ENCODE measurements at regions not wholly inside any gene's neighbourhood (a gene's known extent, or its start where the extent isn't known, plus 50 kb on each side); places are given as distances from the start of the nearest gene placed in this dataset.

GRCh38 chr18:10231220-10231619, 223.2 kb upstream of the APCDD1 start:
- no peak for DNase-seq

DNA sequence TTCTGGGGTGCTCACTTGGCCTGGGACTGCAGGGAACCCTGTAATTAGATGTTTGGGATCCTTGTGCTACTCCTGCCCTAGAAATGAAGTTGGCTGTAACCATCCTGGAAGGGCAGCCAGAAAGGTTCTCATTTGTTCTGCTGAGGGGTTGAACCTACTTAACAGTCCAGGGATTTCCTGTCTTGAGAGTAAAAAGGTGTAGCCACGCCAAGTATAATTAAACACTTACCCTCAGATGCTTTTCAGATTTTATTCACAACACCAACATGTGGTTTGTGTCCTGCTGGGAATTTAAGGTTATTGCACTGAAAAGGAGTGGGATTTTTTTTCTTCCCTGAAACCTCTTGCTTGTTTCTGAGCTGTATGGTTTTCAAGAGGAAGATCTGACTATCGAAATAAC, 222.4 kb upstream of the APCDD1 start:
- no peak for DNase-seq

DNA sequence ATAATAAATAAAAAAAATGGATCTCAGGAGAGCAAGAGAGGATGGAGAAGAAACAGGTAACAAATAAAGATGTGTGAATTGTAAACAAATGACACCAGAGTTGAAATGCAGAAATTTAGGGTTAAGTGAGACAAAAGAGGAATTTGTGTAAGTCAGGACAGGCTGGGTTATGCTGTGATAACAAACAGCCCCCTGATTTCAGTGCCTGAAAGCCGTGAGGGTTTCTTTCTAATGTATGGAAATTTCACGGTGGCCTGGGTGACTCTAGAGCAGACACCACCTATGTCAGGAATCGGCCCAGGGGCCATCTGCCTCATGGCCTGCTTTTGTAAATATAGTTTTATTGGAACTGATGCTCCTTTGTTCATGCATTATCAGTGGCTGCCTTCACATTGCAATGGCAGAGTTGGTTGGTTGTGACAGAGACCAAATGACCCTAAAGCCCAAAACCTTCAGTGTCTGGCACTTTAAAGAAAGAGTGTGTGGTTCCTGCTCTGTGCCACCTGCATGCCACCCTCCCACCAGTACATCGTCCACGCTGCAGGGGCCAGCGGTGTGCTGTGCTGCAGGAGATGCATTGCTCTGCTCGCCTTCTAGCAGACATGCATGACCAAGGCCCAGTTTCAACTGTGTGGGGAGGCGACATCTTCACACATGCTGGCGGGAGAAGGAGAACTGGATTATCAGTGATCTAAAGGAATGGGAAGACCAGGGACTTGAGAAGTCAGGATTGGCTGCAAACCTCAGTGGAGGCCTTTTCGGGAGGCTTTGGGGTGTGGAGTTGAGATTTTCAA, 221.2 kb upstream of the APCDD1 start:
- DNase-seq = no peak

- DNase-seq = no peak
Observed at GRCh38 chr18:10234281-10234680, 220.2 kb upstream of the APCDD1 start.

DNA sequence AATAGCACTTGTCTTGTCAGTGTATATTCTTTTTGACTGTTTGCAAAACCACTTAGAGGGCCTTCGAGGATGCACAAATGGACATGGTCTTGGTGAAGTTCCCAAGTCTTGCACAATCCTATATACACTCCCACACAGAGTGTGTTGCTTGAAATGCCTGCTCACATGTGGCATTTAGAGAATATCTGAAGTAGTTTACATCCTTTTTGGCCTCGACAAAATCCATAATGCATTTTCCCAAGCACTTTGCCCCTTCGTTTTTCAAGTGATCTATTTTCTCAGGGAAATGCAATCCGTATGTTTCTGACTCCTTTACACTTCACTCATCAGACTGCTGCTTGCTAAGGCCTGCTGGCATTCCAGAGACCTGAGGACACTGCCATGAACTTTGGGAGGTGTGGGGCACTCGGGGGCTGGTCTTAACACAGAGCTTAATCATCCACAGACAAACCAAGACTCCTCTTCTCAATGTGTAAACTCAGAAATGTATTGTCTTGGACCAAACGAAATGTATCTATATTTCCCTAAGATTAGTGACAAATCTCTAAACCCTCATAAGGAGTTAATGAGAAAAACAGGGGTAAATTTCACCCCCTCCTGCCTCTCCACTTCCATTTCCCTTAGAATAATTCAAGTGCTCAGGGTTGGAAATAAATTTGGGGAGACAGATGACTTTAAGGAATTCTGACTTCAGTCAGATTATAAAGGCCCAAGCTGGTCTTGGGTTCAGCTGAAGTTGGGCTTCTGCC, 219.3 kb upstream of the APCDD1 start:
- no peak for DNase-seq

DNA sequence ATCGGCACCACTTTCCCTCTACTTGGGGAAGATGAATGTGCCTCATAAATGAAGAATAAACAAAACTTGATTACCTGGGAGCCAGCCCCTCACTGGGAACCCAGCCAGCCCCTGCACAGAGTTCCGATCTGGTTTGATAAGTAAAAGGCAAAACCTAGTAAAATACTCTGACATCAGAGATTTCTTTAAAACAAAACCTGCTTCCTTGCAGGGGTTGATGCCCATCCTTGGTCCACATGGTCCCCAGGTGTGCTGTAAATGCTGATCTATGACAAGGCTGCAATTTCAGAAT, 218.8 kb upstream of the APCDD1 start:
- no peak for DNase-seq

DNA sequence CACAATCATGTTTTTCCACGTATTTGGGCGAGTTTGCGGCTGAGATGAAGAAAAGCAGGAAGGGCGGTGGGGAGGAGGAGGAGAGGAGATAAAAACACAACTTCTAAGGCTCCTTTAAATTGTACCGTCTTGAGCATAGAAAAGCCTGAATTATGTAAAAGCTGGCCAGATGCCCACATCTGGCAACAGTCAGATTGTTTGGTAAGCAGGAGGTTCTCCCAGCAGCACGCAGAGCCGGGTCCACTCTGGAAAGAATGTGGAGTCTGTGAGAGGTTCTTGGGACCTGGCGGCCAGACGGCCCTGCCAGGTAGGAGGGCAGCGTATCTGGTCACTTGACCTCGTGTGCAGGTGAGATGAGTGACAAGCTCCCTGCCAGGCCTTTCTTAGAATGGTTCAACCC, 215.3 kb upstream of the APCDD1 start:
- no peak for DNase-seq

GRCh38 chr18:10239991-10240634, 214.3 kb upstream of the APCDD1 start:
- no peak for DNase-seq

GRCh38 chr18:10240973-10241372, 213.5 kb upstream of the APCDD1 start:
- no peak for DNase-seq

- no peak for DNase-seq
Observed at GRCh38 chr18:10241579-10241978, 212.9 kb upstream of the APCDD1 start.

DNA sequence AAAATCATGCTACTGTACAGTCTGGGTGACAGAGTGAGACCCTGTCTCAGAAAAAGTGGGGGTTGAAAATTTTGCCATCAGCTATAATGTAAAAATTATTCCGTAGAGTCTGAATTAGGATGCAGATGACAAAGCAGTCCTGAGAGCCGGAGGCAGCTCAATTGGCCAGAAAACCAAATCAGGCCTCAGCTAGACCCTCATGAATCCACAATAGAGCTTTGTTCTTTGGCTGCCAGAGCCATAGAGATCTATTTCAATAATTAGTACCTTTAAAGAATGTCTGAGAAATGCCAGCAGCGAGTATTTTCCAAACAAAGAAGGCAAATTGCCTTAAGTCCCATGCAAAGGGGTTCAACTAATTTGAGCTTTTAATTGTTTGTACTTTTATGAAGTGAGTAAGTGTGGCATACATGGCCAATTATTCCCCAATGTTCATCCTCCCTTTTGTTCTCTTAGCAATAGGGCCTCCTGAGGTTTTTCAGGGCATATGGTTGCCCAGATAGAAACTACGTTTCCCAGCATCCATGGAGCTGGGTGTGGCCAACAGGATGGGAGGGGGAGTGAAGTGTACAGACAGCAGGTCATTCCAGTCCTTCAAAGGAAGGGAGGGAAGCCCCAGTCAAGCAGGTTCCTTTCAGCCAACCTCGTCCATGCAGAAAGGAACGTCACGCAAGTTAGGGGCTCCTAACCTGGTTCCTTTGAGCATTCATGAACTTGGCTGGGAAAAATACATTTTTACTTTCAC, 211.3 kb upstream of the APCDD1 start:
- DNase-seq = no peak

DNA sequence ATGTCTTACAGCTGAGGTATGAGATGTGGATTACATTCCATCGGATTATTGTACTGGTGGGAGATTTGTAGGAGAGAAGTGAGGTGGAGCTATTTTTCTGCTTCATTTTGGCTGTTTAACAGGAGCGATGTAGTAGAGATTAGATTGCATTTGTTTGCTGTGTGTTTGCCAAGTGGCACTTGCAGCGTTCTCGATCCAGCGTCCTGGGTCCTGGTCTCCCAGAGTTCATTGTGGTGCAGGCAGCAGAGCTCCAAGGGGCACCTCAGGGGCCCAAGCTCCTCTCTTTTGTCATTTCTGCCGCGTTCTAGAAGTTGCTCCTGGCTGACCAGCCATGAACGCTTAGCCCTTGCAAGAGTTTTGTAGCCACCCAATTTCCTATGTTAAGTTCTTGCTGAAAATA, 210.1 kb upstream of the APCDD1 start:
- DNase-seq = no peak

GRCh38 chr18:10245031-10245845, 209.2 kb upstream of the APCDD1 start:
- no peak for DNase-seq

GRCh38 chr18:10245846-10246175, 208.6 kb upstream of the APCDD1 start:
- no peak for DNase-seq

DNA sequence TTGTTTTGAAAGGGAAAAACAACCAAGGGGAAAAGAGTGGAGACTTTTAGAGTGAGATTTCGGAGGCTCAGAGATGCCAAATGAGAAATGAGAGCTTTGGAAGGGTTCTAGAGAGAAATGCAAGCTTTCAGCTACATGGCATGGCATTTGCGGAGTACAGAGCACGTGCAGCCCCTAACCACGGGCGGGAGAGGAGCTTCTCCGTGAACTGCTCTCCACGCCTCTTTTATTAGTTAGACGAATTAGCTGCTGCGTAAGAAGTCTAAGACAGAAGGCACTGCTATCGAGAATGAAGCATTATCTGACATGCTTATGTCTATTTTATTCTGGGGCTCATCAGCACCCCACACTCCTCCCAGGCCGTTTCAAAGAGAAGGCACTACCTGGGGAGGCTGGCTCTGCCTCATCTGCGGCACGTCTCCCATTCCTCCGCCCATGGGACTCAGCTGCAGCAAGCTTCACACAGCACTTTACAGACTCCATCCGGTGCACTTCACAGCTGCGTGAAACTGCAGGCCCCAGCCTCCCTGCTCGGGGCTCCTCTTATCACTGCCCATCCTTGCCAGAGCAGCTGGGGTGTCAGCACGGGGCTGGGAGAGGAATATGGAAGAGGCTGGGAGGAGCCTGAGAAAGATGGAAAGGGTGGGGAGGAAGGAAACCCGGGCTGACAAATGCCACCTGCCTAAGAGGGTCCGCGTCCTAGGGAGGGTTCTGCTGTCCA, 207.3 kb upstream of the APCDD1 start:
- DNase-seq = no peak

- no peak for DNase-seq
Observed at GRCh38 chr18:10247742-10248082, 206.7 kb upstream of the APCDD1 start.

DNA sequence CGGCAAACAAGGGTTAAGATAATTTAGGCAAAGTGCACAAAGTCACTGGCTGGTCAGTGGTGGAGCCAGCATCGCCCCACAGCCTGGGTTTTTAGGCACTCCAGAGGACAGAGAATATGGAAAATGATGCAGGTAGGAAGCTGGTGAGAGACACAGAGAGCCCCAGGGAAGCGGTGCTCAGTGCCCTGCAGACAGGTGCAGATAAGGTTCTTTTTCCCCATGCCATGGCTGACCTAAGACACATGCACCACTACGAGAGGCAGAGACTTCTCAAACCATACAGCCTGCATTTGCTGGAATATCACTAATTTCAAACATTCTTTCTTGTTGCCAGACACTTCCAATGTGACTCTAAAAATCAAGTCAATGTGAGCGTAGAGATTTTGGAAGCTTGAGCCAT, 205.7 kb upstream of the APCDD1 start:
- DNase-seq = no peak

DNA sequence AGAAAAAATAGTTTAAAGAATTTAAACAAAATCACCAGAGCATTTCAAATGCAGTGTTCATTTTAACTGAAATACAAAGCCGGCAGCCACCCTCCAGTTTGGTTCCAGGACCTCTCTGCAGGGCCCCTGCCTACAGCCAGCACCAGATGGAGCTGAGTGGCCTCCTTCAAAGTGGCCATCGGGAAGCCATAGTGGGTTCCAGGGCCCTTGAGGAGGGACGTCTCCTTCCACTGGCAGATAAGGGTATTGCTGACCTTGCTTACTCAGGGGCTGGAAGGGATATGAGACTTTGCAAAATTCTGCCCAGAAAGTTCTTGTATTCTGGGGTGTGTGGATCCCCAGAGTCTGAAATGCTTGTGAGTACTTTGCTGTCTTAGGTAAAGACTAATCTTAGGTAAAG, 205.2 kb upstream of the APCDD1 start:
- no peak for DNase-seq

- DNase-seq = no peak
Observed at GRCh38 chr18:10249801-10250200, 204.6 kb upstream of the APCDD1 start.

DNA sequence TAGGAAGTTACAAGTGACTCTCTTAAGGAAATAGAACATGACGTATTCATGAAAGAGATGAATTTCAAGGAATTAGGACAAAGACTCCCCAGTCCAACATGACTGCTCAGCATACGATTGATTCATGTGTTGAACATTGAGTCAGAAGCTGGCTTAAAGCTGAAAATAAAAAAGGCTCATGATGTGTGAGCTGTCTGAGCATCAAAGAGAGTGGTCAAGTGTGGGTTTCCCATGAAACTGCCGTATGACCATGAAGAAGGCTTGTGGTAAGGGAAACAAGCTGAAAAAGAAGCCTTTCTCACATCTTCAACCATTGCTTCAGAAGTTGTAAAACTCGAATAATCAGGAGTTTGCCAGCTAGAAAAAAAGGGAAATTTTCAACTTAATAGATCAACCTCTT, 201.9 kb upstream of the APCDD1 start:
- DNase-seq = peak; percentile 37

- DNase-seq = peak; percentile 68
Observed at GRCh38 chr18:10252952-10253705, 201.3 kb upstream of the APCDD1 start.
